ENCODE measurements at regions not wholly inside any gene's neighbourhood (a gene's known extent, or its start where the extent isn't known, plus 50 kb on each side); places are given as distances from the start of the nearest gene placed in this dataset.
"Not testable (repeated sequence)": the region's sequence is repeated elsewhere in the genome, so short reads cannot be mapped to it uniquely, and the experiment has no call there.

DNA sequence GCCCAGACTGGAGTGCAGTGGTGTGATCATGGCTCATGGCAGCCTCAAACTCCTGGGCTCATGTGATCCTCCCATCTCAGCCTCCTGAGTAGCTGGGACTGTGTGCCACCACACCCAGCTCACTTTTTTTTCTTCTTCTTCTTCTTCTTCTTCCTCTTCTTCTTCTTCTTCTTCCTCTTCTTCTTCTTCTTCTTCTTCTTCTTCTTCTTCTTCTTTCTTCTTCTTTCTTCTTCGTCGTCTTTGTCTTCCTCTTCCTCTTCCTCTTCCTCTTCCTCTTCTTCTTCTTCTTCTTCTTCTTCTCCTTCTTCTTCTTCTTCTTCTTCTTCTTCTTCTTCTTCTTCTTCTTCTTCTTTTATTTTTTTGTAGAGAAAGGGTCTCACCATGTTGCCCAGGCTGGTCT, 78.8 kb upstream of the RPH3A start:
- TF ChIP-seq CTCF (conservative IDR thresholded peaks at IDR 0.05); EZH2 (IDR thresholded peaks at IDR 0.05; ENCODE audit: low read depth): not testable (repeated sequence)

Data from PC-9 (cell line).